Breast epithelium (tissue), 3 donors: ENCODE measurements at regions not wholly inside any gene's neighbourhood (a gene's known extent, or its start where the extent isn't known, plus 50 kb on each side); places are given as distances from the start of the nearest gene placed in this dataset.

Source experiments
- POLR2AphosphoS5 ChIP-seq, 3 donors: sonication (generic); formaldehyde crosslinking; IDR thresholded peaks; one replicate each; pipeline ENCODE4 v1.6.1; 2017; ENCODE audit warnings: antibody characterized with exemption in 3 of 3
- TF ChIP-seq, protein P1 (sequence below), 3 donors: fragments of 450-650 bp; IDR thresholded peaks; one replicate each; pipeline ENCODE4 v1.5.1; 2016 to 2017; ENCODE audit warnings: antibody characterized with exemption in 3 of 3, mild to moderate bottlenecking in 3 of 3, moderate library complexity in 3 of 3

DNA sequence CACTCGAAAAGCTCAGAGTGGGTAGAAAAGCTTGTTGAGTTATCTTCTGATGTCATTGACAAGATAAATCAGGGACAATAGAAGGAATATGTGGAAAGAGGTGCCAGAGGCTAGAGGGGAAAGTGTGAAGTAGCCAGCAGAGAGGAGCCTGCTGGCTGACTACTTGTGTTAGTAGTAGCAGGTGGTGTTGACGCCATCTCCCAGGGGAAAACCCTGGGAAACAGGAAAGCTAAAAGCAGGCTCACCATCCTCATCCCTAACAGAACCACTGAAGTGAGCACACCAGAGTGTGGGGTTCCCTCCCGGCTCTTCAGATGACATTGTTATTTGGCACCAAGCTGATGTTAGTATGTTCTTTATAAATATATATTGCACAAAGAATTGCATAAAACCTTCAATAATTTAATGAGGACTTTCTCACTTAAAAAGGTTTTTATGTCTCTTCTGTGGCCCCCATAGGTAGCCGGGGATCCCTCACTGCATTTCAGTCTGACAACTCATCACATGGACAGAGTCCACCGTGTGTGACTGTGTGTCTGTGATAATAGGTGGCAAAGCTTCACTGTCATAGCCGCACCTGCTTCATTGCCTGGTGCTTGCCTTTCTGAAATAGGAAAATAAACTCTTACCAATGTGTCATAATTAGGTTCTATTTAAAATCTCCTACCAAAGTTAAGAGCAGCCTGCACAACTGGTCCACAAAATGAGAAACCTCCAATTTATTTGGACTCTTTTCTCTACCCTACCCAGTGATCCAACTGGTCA lies 63.2 kb upstream of the TOP3B start:
- TF ChIP-seq, protein P1, sequence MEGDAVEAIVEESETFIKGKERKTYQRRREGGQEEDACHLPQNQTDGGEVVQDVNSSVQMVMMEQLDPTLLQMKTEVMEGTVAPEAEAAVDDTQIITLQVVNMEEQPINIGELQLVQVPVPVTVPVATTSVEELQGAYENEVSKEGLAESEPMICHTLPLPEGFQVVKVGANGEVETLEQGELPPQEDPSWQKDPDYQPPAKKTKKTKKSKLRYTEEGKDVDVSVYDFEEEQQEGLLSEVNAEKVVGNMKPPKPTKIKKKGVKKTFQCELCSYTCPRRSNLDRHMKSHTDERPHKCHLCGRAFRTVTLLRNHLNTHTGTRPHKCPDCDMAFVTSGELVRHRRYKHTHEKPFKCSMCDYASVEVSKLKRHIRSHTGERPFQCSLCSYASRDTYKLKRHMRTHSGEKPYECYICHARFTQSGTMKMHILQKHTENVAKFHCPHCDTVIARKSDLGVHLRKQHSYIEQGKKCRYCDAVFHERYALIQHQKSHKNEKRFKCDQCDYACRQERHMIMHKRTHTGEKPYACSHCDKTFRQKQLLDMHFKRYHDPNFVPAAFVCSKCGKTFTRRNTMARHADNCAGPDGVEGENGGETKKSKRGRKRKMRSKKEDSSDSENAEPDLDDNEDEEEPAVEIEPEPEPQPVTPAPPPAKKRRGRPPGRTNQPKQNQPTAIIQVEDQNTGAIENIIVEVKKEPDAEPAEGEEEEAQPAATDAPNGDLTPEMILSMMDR (IDR thresholded peaks at IDR 0.05) = no peak
- no peak for TF ChIP-seq POLR2AphosphoS5 (IDR thresholded peaks at IDR 0.05)
